IPS-NIHi11 (cell line): ENCODE measurements at regions not wholly inside any gene's neighbourhood (a gene's known extent, or its start where the extent isn't known, plus 50 kb on each side); places are given as distances from the start of the nearest gene placed in this dataset.

Source experiments
- DNase-seq: peaks from one replicate; pipeline ENCODE4 v3.0.0; 2012; ENCODE audit warnings: mixed read lengths, low spot score

GRCh38 chr1:101290922-101291561 lies 54.2 kb downstream of the S1PR1 start:
- no peak for DNase-seq

GRCh38 chr1:101291562-101292380 lies 55.0 kb downstream of the S1PR1 start:
- DNase-seq, result no peak

- no peak for DNase-seq
These were observed 56.7 kb downstream of the S1PR1 start for GRCh38 chr1:101293461-101294051.

- DNase-seq, result no peak
These were observed 58.4 kb downstream of the S1PR1 start for GRCh38 chr1:101295209-101295608.

- DNase-seq, result no peak
These were observed 61.8 kb downstream of the S1PR1 start for GRCh38 chr1:101298663-101299062.

GRCh38 chr1:101299141-101299540 lies 62.3 kb downstream of the S1PR1 start:
- no peak for DNase-seq

GRCh38 chr1:101299710-101300109 lies 62.9 kb downstream of the S1PR1 start:
- DNase-seq, result no peak

GRCh38 chr1:101300916-101301315 lies 64.1 kb downstream of the S1PR1 start:
- DNase-seq, result no peak

GRCh38 chr1:101301446-101302057 lies 64.7 kb downstream of the S1PR1 start:
- no peak for DNase-seq

- DNase-seq, result no peak
These were observed 66.2 kb downstream of the S1PR1 start for GRCh38 chr1:101302831-101303511.

- DNase-seq, result no peak
These were observed 71.3 kb downstream of the S1PR1 start for GRCh38 chr1:101307985-101308689.

GRCh38 chr1:101308935-101309333 lies 72.1 kb downstream of the S1PR1 start:
- DNase-seq, result no peak

- DNase-seq, result peak; percentile 73
These were observed 72.8 kb downstream of the S1PR1 start for GRCh38 chr1:101309334-101310311.

- DNase-seq, result no peak
These were observed 73.7 kb downstream of the S1PR1 start for GRCh38 chr1:101310506-101310905.

GRCh38 chr1:101311146-101311920 lies 74.5 kb downstream of the S1PR1 start:
- no peak for DNase-seq

GRCh38 chr1:101312147-101312546 lies 75.3 kb downstream of the S1PR1 start:
- DNase-seq, result no peak

- DNase-seq, result no peak
These were observed 76.5 kb downstream of the S1PR1 start for GRCh38 chr1:101313356-101313755.

- DNase-seq, result no peak
These were observed 77.4 kb downstream of the S1PR1 start for GRCh38 chr1:101314244-101314643.

- no peak for DNase-seq
These were observed 79.4 kb downstream of the S1PR1 start for GRCh38 chr1:101316256-101316655.

- DNase-seq, result no peak
These were observed 80.0 kb downstream of the S1PR1 start for GRCh38 chr1:101316799-101317198.
